Activated effector memory CD4-positive, alpha-beta T cell treated with anti-CD3 and anti-CD28 coated beads, Interleukin-2, amount 50 U/mL, for 16 hours (primary cell): ENCODE measurements at regions not wholly inside any gene's neighbourhood (a gene's known extent, or its start where the extent isn't known, plus 50 kb on each side); places are given as distances from the start of the nearest gene placed in this dataset.

Source experiments
- DNase-seq: peaks from one replicate; pipeline ENCODE4 v3.0.0-alpha.2; 2020

DNA sequence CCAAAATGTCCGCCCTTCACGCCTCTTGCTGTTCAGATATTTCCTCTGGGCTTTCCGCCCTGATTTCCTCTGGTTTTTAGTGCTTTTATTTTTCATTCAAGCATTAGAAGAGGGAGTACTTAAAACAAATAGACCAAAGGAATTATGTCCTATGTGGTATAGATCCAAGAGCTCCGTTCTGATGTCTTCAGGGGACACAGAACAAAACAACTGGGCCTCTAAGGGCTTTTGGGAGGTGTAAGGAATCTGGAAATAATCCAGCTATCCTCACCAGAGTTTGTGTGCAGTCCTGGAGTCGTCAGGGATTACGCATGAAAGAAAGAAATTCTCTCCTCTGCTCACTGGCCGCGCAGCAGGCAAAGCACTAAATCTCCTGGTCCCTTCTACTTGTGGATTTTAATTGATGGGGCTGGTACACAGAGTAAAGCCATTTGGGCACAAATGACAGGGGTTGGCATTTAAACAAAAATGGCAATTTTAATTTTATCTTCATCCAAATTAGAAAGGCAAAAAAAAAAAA lies 999.2 kb downstream of the ADGRL3 start:
- DNase-seq: no peak

DNA sequence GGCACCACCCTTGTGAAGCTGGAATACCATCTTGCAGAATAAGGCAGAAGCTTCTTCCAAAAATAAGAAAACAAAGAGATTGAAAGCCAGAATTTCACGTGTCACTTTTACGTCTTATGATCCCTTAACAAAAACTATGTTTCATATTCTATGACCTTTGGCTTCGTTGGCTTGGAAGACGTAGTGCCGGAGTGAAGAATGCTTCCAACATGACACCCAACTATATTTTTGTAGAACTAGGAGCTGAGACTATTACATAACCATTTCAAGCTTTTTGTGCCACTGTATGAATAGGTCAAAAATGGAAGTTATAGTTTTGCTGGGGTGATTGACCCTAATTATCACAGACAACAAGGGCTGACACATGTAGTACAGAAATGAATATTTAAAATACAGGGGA lies 996.2 kb downstream of the ADGRL3 start:
- DNase-seq: no peak

DNA sequence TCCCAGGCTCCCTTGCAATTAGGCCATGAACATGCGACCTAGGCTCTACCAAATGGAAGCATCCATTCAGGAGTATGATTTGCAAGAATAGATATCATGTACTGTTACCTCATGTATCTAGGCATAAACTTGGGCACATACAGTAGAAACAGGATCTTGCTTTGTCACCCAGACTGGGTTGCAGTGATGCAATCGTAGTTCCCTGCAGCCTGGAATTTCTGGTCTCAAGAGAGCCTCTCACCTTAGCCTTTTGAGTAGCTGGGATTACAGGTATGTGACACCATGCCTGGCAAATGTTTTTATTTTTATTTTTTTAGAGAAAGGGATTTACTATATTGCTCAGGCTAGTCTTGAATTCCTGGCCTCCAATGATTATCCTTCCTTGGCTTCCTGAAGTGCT lies 994.2 kb downstream of the ADGRL3 start:
- no peak for DNase-seq

DNA sequence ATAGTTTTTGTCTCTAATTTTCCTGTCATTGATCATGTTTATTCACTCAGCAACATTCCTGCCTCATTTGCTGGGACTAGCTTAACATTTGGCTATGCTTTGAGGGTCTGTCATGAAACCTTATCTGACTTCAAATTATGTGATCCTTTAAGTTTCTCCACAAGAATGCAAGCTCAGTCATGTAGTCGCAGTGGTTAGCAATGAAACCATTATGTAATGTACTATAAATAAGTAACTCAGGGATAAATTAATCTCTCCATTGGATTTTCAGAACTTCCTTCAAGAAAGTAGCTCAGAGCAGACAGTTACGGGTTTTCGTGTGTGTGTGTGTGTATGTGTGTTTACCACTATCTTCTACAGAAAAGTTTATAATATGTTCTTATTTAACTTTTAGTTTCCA lies 993.6 kb downstream of the ADGRL3 start:
- DNase-seq: no peak

DNA sequence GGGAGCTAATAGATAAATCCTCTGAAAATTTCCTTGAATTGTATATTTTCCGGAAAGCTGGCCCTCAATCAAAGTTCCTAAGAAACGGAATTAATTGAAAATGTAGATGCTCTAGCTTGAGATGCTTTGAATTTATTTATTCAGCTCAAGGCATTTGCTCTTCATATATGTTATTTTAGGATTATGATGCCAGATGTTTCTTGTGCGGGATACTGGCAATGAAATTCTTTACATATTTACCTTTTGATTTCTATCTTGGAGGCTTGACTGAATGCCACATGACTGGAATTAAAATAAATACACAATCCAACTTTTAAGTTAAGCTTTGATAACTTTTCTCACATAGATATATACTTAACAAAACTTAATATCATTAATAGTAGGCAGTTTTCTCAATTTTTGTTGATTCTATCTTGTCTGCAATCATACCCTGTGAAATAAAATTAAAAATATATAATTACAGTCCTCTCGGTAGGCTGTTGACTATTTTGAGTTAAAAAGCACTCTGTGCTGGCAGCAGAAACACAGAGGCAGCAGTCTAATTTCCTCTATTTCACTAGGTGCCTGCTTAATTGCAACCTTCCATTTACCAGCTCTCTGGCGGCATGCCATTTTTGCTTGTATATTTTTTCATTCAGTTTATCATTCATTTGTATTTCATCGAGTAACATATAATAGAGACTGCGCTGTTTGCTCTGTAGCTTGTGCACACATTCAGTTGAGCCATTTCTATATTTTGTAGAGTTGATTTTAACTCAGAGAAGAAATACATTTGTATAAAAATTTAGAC lies 991.5 kb downstream of the ADGRL3 start:
- DNase-seq: no peak

DNA sequence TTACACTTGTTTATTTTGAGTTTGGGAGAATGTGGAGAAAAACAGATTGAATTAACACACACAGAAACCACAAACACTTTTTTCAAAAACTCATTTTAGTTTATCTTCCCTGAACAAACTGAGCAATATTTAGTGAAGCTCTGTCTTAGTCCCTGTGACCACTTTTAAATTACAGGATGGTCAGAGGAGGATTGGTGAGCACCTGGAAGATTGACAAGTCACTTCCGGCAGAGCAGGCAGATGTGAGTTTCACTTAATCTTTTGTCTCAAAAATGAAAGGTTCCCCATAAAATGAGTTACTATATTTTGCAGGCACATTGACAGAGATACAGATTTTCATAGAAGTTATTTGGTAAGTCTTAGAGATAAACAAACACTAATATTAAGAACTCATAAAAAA lies 970.1 kb downstream of the ADGRL3 start:
- DNase-seq: no peak

DNA sequence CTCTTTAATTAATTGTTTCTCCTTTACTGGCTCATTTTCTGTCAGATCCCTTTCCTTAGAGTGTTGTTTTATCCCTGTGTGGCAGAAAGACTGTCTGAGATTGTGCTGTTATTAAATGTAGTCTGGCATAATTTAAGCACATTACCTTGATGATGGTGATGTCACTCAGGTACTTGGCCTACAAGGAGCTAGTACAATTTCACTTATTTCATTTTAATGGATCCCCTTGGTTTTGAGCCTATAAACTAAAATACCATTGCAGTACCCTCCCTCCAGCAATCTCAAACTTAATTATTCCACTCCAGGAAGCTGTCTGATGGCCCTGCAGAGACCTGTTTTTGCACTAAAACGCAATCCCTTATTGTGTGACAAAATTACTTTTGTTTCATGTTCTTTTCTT lies 968.6 kb downstream of the ADGRL3 start:
- no peak for DNase-seq

DNA sequence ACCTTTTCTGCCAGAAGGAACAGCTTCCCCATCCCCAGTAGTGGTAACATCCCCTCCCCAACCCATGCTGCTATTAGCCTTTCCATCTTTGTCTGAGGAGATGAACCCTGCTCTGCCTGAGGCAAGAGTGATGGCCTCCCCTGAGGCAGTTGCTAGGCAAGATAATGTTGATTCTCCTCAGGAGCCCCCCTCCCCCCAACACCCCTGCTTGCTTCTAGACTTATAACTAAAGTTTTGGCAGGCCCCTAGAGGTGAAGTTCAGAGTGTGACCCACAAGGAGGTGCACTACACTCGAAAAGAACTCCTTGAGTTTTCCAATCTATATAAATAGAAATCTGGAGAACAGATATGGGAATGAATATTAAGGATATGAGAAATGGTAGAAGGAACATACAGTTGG lies 962.5 kb downstream of the ADGRL3 start:
- no peak for DNase-seq

DNA sequence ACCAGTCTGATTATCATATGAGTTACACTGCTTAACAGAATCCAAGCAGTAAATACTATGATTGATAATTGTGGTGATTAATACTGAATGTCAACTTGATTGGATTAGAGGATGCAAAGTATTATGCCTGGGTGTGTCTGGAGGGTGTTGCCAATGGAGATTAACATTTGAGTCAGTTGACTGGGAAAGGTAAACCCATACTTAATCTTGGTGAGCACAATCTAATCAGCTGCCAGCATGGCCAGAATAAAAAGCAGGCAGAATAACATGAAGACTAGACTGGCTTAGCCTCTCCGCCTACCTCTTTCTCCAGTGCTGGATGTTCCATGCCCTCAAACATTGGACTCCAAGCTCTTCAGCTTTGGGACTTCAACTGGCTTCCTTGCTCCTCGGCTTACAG lies 961.3 kb downstream of the ADGRL3 start:
- DNase-seq: no peak

DNA sequence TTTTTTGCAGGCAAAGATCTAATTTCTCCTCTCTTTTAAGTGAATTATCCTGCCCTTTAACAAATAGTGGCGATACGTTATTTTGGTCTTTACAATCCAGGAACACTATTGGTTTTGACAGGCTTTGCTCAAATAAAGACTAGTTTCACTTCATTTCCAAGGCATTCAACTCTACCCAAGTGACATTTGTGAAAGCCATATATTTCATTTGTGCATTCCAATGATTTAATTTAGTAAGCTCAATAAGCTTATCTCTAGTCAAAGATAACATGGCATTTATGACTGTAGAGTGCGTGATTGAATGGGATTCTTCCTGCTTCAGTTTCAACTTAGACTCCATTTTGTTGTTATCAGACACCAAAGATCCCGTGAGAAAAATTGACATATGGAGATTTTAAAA lies 959.8 kb downstream of the ADGRL3 start:
- DNase-seq: no peak

DNA sequence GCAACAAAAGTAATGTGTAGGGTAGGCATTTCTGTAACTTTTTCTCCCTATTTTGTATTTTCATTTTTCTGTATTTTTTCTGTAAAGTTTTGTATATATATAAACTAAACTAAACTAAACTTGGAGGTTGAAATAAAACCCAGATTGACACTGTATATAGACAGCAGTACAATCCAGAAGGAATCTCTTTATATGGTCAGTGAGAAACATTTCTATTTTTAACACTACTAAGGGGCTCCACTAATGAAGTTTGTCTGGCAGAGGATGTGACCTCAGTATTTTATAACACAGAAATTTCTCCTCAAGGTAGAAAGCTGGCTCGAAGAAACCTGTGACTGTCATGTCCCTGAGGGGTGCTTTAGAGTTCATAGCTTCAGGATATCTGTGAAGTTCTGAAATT lies 959.2 kb downstream of the ADGRL3 start:
- DNase-seq: no peak

DNA sequence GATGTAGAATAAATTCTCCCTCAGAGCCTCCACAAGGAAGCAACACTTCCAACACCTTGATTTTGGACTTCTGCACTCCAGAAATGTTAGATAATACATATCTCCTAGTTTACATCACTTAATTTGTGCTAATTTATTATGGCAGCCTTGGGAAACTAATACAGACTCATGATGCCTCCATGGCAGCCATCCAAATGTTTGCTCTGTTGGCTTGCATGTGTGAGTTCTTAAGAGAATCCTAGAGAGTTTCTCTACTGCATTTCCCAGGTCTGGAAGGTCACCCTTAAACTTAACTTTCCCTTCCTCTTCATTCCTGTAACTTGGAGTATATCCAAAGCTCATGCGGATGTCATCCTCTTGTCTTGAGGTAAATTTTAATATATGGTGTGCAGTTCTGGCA lies 956.1 kb downstream of the ADGRL3 start:
- no peak for DNase-seq

DNA sequence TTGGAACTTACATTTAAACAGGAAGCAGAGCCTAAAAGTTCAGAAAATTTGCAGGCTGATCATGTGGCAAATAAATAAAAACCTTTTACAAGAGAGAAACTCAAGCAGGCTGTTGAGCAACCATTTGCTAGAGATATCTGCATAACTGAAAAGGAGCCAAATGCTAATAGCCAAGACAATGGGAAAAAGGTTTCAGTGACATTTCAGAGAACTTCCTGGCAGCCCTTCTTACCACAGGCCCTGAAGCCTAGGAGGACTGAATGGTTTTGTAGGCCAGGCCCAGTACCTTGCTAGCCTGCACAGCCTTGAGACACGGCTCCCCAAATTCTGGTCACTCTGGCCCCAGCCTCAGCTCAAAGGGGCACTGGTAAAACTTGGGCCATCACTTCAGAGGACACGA lies 945.1 kb downstream of the ADGRL3 start:
- no peak for DNase-seq

DNA sequence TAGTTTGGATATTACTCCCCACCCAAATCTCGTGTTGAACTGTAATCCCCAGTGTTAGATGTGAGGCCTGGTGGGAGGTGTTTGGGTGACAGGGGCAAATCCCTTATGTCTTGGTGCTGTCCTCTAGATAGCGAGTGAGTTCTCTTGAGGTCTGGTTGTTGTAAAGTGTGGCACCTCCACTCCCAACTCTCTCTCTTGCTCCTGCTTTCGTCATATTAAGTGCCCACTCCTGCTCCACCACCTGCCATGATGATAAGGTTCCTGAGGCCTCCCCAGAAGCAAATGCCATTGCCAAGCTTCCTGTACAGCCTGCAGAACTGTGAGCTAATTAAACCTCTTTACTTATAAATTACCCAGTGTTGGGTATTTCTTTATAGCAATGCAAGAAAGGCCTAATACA lies 944.3 kb downstream of the ADGRL3 start:
- no peak for DNase-seq

DNA sequence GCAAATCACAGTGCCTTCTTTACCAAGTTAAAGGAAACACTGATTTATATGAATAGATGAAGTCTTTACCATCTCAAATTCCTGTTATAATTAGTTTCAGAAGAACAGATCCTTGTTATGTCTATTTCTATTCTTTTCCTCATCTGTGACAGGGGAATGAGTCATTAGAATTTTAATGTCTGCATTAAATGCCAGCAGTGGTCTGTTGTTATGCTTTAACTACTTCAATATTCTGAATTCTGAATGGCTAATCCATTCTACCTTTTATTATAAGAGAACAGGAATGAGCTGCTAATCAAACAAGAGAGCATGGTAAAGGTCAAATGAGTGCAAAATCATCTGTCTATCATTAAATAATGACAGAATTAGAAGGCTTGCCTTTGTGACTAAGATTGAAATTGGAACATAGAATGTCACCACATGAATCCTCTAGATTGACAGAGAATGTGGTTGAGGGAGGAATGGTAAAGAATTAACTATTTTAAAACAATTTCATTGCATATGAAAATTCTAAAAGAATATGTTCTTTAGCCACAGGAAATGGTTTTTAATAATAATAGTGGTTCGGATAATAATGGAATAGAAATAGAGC lies 935.5 kb downstream of the ADGRL3 start:
- no peak for DNase-seq

DNA sequence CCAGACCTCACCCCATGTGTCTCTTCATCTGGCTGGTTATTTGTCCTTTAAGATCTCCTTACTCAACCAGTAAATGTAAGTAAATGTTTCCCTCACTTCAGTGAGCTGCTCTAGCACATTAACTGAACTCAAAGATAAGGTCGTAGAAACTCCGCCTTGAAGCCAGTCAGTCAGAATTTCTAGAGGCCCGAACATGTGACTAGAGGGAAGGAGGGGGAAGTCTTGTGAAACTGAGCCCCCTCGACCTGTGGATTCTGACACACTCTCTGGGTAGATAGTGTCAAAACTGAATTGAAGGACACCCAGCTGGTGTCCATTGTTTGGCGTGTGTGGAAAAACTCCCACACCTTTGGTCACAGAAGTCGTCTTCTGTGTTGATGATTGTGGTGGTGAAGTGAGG lies 933.9 kb downstream of the ADGRL3 start:
- DNase-seq: no peak

DNA sequence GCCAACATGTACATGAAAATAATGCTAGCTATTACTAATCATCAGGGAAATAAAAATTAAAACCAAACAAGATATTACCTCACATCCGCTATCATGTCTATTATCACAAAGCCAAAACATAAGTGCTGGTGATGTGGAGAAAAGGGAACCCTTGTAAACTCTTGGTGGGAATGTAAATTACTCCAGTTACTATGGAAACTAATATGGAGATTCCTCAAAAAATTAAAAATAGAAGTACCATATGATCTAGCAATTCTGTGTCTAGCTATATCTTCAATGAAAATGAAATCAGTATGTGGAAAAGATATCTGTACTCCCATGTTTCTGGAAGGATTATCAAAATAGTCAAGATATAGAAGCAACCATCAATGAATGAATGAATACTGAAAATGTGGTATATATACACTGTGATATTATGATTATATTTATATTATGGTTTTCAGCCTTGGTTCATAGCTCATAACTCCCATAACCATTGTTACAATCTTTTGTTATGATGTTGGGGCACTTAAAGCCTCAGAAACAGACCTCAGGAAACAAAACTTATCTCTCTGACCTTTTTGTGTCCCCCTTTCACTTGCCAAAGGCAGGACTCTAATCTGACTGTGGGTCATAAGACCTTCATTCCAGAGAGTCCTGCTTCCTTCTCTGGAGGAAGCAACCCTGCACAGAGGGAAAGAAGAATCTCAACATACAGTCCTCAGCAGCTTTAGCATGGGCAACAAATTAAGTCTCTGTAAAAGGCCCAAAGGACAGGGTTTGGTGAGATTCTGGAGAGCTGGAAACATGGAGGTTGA lies 933.2 kb downstream of the ADGRL3 start:
- no peak for DNase-seq

DNA sequence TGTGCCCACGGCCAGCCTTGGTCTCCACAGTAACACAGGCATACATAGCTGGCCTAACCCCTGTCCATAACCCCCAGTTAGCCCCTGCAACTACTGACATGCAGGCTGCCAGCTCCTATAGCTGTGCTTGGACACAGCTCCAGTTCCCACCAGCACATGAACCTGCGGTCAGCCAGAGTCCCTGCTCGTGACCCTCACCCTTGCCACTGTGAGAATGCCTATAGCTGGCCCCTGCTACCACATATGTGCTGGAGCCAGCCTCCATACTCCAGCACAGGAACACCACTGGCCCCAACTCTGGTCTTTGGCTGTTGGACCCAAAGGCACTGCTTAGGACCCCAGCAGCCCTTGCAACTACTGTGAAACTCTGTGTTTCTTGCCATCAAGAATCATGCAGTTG lies 930.9 kb downstream of the ADGRL3 start:
- no peak for DNase-seq

DNA sequence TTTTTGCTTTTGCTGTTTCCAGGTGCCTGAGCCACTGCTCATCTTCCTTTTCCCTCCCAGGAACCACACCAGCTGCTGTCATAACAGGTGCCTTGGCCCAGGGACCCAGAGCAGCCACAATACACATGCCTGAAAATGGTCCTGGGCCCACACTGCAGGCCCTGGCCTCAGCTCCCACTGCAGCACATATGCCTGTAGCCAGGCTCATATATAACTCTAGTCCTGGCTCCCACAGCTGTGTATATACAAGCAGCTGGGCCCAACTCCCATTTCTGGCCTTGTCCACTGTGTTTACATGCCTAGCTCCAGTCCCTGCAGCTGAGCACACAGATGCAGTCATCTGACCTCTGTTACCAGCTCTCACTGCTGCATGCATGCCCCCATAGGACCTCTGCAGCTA lies 930.5 kb downstream of the ADGRL3 start:
- no peak for DNase-seq

DNA sequence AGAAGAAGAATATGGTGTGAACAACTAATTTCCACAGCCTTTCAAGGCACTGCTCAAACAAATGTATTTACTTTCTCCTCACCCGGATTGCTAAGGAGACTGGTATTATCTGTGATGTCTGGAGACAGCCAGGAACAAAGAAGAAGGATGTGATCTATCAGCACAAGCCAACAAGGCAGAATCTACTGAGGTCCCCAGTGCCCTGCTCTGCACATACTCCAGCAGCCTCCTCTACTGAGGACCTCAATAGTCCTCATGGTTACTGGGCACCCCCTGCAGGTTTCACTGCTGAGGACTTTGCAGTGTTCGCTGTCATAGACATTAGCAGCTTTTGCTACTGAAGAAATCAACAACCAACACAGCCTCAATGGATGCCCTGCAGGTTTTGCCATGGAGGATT lies 930.1 kb downstream of the ADGRL3 start:
- DNase-seq: no peak
